GM12864 (cell line): ENCODE measurements at regions not wholly inside any gene's neighbourhood (a gene's known extent, or its start where the extent isn't known, plus 50 kb on each side); places are given as distances from the start of the nearest gene placed in this dataset.
"Not testable (repeated sequence)": the region's sequence is repeated elsewhere in the genome, so short reads cannot be mapped to it uniquely, and the experiment has no call there.

Experiments used
- DNase-seq: peaks from one replicate; pipeline ENCODE4 v3.0.0-alpha.2; 2011; ENCODE audit warnings: low read depth
- H3K4me3 ChIP-seq: 2 replicates; pipeline ENCODE4 v1.5.1; 2011; ENCODE audit warnings: mild to moderate bottlenecking, low read depth, low read length, control low read depth
- TF ChIP-seq, protein P1 (sequence below): IDR thresholded peaks from 2 replicates; pipeline ENCODE4 v1.5.1; 2011; ENCODE audit warnings: low read depth, mild to moderate bottlenecking, moderate library complexity, low read length, control low read depth, inconsistent platforms; ENCODE audit errors: missing control alignments

DNA sequence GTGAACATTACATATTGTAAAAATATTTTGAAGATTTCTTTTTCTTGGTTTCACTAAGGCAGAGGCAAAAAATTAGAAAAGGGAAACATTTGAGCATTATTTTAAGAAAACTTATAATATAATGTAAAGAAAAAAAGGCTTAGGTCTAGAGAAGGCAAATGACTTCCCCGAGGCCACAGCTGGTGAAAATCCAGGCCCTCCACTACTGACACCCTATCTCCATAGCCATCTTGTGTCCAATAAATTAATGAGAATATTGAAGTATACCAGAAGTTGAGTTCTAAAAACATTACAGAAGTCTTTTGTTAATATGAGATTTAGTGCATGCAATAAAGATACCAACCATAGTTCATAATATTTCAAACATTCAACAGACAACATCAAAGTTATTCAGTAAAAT is 459.9 kb upstream of the RORB start:
- TF ChIP-seq, protein P1, sequence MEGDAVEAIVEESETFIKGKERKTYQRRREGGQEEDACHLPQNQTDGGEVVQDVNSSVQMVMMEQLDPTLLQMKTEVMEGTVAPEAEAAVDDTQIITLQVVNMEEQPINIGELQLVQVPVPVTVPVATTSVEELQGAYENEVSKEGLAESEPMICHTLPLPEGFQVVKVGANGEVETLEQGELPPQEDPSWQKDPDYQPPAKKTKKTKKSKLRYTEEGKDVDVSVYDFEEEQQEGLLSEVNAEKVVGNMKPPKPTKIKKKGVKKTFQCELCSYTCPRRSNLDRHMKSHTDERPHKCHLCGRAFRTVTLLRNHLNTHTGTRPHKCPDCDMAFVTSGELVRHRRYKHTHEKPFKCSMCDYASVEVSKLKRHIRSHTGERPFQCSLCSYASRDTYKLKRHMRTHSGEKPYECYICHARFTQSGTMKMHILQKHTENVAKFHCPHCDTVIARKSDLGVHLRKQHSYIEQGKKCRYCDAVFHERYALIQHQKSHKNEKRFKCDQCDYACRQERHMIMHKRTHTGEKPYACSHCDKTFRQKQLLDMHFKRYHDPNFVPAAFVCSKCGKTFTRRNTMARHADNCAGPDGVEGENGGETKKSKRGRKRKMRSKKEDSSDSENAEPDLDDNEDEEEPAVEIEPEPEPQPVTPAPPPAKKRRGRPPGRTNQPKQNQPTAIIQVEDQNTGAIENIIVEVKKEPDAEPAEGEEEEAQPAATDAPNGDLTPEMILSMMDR: no peak
- no peak for DNase-seq
- H3K4me3 ChIP-seq: no peak overlapping the region

DNA sequence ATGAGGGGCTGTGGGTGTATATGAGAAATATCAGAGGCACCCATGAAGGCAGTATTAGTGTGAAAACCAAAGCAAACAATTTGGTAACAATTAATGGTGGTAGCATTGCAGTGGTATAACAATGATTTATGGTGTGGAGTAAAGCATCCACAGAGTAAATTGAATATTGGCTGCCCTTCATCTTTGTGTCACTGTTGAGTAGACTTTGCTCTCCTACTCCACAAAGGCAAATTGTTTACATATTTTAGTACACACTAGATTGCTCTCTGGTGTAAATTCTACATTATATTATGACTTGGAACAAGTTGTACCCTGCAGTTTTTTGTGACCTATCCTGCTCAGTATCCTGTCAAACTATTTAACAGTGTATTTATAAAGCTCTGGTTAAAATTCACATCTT is 455.5 kb upstream of the RORB start:
- TF ChIP-seq, protein P1: no peak
- no peak overlapping the region for H3K4me3 ChIP-seq
- DNase-seq: no peak

DNA sequence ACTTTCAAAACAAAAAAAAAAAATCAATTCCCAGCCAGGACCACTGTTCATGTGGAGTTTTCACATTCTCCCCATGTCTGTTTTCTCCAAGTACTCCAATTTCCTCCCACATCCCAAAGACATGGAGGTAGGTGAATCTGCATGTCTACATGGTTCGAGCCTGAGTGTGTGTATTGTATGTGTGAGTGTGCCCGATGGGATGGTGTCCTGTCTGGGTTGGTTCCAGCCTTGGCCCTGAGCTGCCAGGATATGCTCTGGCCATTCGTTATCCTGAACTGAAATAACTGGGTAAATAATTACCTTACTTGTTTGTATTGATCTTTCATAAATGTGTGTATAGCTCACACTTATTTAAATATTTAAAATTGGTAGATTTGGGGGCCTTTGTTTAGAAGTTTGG is 452.3 kb upstream of the RORB start:
- TF ChIP-seq, protein P1: no peak
- H3K4me3 ChIP-seq: no peak overlapping the region
- DNase-seq: no peak

DNA sequence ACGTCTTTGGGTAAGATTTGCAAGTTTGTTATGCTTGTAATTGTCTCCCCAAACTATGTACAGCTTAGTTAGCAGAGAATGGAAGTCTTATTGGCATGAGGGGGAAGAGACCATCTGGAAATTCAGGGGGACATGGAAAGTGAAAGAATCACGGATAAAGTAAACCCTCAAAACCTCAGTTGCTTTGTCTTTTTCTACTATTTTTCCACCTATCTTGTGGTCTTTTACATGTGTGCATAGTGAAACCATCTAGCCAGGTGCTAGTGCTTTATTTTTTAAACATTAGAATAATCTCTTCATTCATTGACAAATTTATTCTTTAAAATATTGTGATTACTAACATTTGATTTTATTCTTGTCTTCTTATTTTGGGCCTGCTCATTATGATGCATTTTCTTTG is 441.1 kb upstream of the RORB start:
- TF ChIP-seq, protein P1: no peak
- no peak for DNase-seq
- H3K4me3 ChIP-seq: no peak overlapping the region

DNA sequence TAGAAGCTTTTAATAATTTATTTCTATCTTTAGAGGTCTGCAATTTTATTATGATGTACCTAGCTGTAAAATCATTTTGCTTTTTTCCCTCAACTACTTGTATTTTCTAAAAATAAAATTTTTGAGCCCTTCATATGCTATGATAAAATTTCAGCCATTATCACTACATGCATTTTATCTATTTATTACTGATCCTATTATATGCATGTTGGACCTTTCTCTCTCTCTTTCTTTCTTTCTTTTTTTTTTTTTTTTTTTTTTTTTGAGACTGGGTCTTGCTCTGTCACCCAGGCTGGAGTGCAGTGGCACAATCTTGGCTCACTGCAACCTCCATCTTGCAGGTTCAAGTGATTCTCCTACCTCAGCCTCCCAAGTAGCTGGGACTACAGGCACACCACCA is 440.1 kb upstream of the RORB start:
- not testable (repeated sequence) for DNase-seq, H3K4me3 ChIP-seq

DNA sequence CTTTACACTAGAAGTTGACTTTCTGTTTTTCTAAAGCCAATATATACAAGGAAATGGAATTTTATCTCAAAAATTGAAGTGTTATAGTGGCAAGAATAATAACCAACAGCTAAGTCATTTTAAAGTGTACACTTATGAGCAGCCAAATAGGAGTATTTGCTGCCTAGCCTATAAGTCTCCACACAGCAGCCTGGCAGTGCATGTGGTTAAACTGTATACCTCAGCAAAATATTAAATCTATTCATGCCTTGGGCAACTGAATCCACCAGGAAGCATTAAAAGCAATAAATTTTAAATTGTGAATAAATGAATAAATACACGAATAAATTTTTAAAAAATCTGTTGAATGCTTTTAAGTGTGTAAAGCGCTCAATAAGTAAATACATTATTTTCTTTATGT is 432.4 kb upstream of the RORB start:
- no peak overlapping the region for H3K4me3 ChIP-seq
- TF ChIP-seq, protein P1: no peak
- DNase-seq: no peak

DNA sequence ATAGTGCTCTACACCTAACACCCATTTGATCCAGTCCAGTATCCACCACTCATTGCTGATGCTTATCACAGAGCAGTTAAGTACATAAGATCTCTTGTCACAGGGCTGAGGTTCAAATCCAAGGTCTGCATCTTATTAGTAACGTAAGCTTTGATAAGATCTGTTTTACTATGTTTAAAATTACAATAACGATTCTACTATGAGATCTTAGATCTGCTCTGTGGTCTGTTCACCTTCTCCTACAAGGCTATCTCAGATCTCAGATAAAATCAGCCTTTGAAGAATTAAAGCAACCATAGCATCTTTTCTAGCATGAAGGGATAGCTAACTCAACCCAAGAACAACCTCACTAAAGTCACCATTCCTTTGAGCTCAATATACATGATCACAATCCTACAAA is 431.0 kb upstream of the RORB start:
- DNase-seq: no peak
- no peak overlapping the region for H3K4me3 ChIP-seq
- TF ChIP-seq, protein P1: no peak

DNA sequence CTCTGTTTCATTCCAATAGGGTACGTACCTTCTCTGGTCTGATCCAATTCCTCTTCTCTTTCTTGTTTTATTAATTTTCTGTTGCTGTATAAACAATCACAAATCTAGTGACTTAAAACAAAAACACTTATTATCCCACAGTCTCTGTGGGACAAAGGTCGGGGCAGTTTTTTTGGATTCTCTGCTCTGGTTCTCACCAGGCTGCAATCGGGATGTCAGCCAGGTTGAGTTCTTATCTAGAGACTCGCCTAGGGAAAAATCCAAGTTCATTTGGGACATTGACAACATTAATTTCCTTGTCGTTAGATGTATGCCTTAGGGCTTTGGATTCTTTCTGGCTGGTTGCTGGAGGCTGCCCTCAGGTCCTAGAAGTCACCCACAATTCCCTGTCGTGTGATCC is 430.5 kb upstream of the RORB start:
- H3K4me3 ChIP-seq: no peak overlapping the region
- TF ChIP-seq, protein P1: no peak
- no peak for DNase-seq
